HCT116 (cell line): ENCODE measurements at regions not wholly inside any gene's neighbourhood (a gene's known extent, or its start where the extent isn't known, plus 50 kb on each side); places are given as distances from the start of the nearest gene placed in this dataset.

ENCODE experiments used
- ATAC-seq: fragments of 200-7000 bp; cut with Tn5 transposase; 2 replicates; pipeline ENCODE4 v1.9.1; 2020; ENCODE audit warnings: mild to moderate bottlenecking, moderate library complexity
- BruUV-seq: library from RNA; stranded (reverse); fragments of 400-500 nt; replicated peaks from 2 replicates; lab custom pipeline; 2021; lab: Mats Ljungman, UMichigan
- CTCF ChIA-PET: fragments of 300-600 bp; sonication (Branson Sonifier 250); formaldehyde crosslinking; loops from one replicate; lab custom pipeline; 2021; ENCODE audit warnings: antibody characterized with exemption; lab: Charles Lee
- POLR2A ChIA-PET: fragments of 300-600, 350-600 bp; sonication (Branson Sonifier 250); formaldehyde crosslinking; loops from one replicate; lab custom pipeline; 2021; ENCODE audit warnings: antibody characterized with exemption; lab: Charles Lee
- RAD21 ChIA-PET, 2 experiments: fragments of 300-600 bp; sonication (Branson Sonifier 250); formaldehyde crosslinking; loops; one replicate each; lab custom pipeline; 2023; ENCODE audit warnings: low total read pairs in 2 of 2; ENCODE audit not compliant: uncharacterized antibody in 2 of 2, unreplicated experiment in 2 of 2, low non-redundant PET in 1 of 2; lab: Charles Lee
- DNase-seq: peaks from one replicate; pipeline ENCODE4 v3.0.0-alpha.2; 2010; ENCODE audit warnings: low read depth, low spot score
- H2AFZ ChIP-seq: fragments of 200-600 bp; shearing (Covaris generic), sonication (generic); 2 replicates; pipeline ENCODE4 v1.6.1; 2017; ENCODE audit warnings: low read depth, mixed run types, mixed read lengths, antibody characterized with exemption, low read length; ENCODE audit not compliant: poor library complexity, severe bottlenecking
- H3K27ac ChIP-seq: 2 replicates; pipeline ENCODE4 v1.5.1; 2012; ENCODE audit warnings: low read depth, low read length
- H3K27me3 ChIP-seq: fragments of 200-600 bp; sonication (generic); 2 replicates; pipeline ENCODE4 v1.6.1; 2016; ENCODE audit warnings: mixed run types, low read length, mixed read lengths; ENCODE audit not compliant: insufficient read depth
- H3K36me3 ChIP-seq, 2 experiments: fragments of 200-500 bp in 1 of 2; fragments of 200-600 bp in 1 of 2; sonication (Bioruptor generic) in 1 of 2; sonication (generic) in 1 of 2; 2 replicates each; pipeline versions ENCODE4 v1.5.1 to v1.6.1; 2014 to 2016; ENCODE audit warnings: low read length in 2 of 2, inconsistent platforms in 1 of 2, mixed read lengths in 1 of 2, mixed run types in 1 of 2; ENCODE audit not compliant: insufficient read depth in 2 of 2, control insufficient read depth in 1 of 2
- H3K4me1 ChIP-seq, 2 experiments: fragments of 200-600 bp in 1 of 2; sonication (generic) in 1 of 2; 2 replicates each; pipeline versions ENCODE4 v1.5.1 to v1.6.1; 2012 to 2017; ENCODE audit warnings: low read length in 2 of 2, inconsistent platforms in 1 of 2, mild to moderate bottlenecking in 1 of 2, mixed read lengths in 1 of 2, mixed run types in 1 of 2, moderate library complexity in 1 of 2; ENCODE audit not compliant: insufficient read depth in 2 of 2, control insufficient read depth in 1 of 2
- H3K4me2 ChIP-seq: fragments of 200-600 bp; sonication (generic); 2 replicates; pipeline ENCODE4 v1.6.1; 2017; ENCODE audit warnings: mixed run types, low read length, mixed read lengths
- H3K4me3 ChIP-seq, 2 experiments: fragments of 200-600 bp in 1 of 2; sonication (generic) in 1 of 2; replicated peaks in 1 of 2; 2 replicates each; pipeline ENCODE4 v1.5.1; 2011 to 2016; ENCODE audit warnings: low read length in 2 of 2, control low read depth in 1 of 2, low read depth in 1 of 2, mild to moderate bottlenecking in 1 of 2, mixed read lengths in 1 of 2, mixed run types in 1 of 2
- H3K79me2 ChIP-seq: fragments of 200-600 bp; sonication (generic); 2 replicates; pipeline ENCODE4 v1.6.1; 2017; ENCODE audit warnings: mild to moderate bottlenecking, mixed run types, low read length, moderate library complexity, mixed read lengths; ENCODE audit not compliant: insufficient read depth
- H3K9ac ChIP-seq: fragments of 200-600 bp; sonication (generic); 2 replicates; pipeline ENCODE4 v1.6.1; 2016; ENCODE audit warnings: low read length, mixed read lengths
- H3K9me2 ChIP-seq: fragments of 200-600 bp; sonication (generic), shearing (Covaris generic); 2 replicates; pipeline ENCODE4 v1.6.1; 2017; ENCODE audit warnings: mixed run types, mild to moderate bottlenecking, moderate library complexity; ENCODE audit not compliant: insufficient read depth
- H3K9me3 ChIP-seq, 2 experiments: fragments of 200-500 bp in 1 of 2; fragments of 200-600 bp in 1 of 2; sonication (Bioruptor generic) in 1 of 2; sonication (generic) in 1 of 2; 2 replicates each; pipeline ENCODE4 v1.6.1; 2014 to 2017; ENCODE audit warnings: low read length in 2 of 2, mixed read lengths in 2 of 2, inconsistent platforms in 1 of 2, low read depth in 1 of 2, mild to moderate bottlenecking in 1 of 2, mixed run types in 1 of 2, moderate library complexity in 1 of 2; ENCODE audit not compliant: control insufficient read depth in 1 of 2, insufficient read depth in 1 of 2
- H4K20me1 ChIP-seq: fragments of 200-600 bp; sonication (generic), shearing (Covaris generic); 2 replicates; pipeline ENCODE4 v1.6.1; 2017; ENCODE audit warnings: mixed run types, mild to moderate bottlenecking, moderate library complexity; ENCODE audit not compliant: insufficient read depth
- EZH2 ChIP-seq: fragments of 200-600 bp; sonication (generic); IDR thresholded peaks from 2 replicates; pipeline ENCODE4 v1.6.1; 2017; ENCODE audit warnings: antibody characterized with exemption, mixed run types
- SIN3A ChIP-seq: IDR thresholded peaks from 2 replicates; pipeline ENCODE4 v1.6.1; 2012; ENCODE audit warnings: low read depth
- intact Hi-C: fragments of 100-400 bp; cut with micrococcal nuclease; formaldehyde crosslinking; loops from 2 replicates; pipeline ENCODE4 v1.10.0; 2022
- TF ChIP-seq, protein P1 (sequence below): IDR thresholded peaks from 2 replicates; pipeline ENCODE4 v1.6.1; 2012; ENCODE audit warnings: low read depth
- TF ChIP-seq, protein P2 (sequence below): IDR thresholded peaks from 2 replicates; pipeline ENCODE4 v1.6.1; 2012

DNA sequence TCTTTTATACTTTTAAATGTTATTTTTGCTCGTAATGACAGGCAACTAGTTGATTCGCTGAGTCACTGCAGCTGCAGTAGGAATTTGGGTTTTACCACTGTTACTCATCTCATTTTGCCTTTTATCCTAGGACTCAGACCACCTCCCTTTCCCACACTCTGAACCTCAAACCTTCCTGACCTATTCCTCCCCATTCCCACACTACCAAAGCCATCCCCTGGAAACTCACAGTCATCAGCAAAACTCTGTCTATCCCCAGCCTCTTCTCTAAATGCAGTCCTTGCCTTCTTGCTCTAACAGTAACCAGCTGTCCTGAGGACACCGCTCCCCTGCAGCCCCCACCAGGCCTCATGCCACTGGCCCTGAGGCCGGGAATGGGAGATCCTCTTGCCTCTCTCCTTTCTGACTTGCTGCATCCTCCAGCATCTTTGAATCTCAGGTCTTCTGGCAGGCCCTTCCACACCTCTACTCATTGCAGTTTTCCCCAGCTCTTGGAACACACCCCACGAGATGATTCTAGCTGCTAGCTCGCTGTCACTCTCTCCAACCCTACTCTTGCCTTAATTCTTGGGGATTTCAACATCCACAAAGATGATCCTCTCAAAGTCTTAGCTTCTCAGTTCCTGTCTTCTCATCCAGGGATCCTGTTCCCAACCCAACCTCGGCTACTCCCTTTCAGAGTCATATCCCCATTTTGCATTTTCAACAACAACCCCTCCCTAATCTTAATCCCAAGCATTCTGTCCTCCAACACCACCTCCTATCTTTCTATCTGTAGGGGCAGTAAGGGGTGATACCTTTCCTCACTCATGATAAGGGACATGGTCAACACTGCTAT, 55.9 kb upstream of the C3orf80 start:
- Histone ChIP-seq H3K27ac (no peak overlapping the region), H3K36me3 (no peaks in the 10 kb centered on the region), H3K27me3 (no peaks in the 10 kb centered on the region), H3K4me3 (no peak overlapping the region), H2AFZ (no peak overlapping the region), H3K9ac (no peak overlapping the region), H3K4me1 (0 out of 4 replicates have a peak, but pooled peaks cover 0 to 3% of the 10 kb centered on the region in 2 experiments), H4K20me1 (no peaks in the 10 kb centered on the region), H3K9me3 (no peaks in the 10 kb centered on the region), H3K4me2 (no peak overlapping the region), H3K9me2 (no peaks in the 10 kb centered on the region), H3K79me2 (no peaks in the 10 kb centered on the region)
- ChIA-PET RAD21 (no interaction called here), POLR2A (no interaction called here), CTCF (no interaction called here)
- TF ChIP-seq SIN3A (no peak), EZH2 (no peak)
- TF ChIP-seq, protein P1, sequence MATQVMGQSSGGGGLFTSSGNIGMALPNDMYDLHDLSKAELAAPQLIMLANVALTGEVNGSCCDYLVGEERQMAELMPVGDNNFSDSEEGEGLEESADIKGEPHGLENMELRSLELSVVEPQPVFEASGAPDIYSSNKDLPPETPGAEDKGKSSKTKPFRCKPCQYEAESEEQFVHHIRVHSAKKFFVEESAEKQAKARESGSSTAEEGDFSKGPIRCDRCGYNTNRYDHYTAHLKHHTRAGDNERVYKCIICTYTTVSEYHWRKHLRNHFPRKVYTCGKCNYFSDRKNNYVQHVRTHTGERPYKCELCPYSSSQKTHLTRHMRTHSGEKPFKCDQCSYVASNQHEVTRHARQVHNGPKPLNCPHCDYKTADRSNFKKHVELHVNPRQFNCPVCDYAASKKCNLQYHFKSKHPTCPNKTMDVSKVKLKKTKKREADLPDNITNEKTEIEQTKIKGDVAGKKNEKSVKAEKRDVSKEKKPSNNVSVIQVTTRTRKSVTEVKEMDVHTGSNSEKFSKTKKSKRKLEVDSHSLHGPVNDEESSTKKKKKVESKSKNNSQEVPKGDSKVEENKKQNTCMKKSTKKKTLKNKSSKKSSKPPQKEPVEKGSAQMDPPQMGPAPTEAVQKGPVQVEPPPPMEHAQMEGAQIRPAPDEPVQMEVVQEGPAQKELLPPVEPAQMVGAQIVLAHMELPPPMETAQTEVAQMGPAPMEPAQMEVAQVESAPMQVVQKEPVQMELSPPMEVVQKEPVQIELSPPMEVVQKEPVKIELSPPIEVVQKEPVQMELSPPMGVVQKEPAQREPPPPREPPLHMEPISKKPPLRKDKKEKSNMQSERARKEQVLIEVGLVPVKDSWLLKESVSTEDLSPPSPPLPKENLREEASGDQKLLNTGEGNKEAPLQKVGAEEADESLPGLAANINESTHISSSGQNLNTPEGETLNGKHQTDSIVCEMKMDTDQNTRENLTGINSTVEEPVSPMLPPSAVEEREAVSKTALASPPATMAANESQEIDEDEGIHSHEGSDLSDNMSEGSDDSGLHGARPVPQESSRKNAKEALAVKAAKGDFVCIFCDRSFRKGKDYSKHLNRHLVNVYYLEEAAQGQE: no peak
- TF ChIP-seq, protein P2, sequence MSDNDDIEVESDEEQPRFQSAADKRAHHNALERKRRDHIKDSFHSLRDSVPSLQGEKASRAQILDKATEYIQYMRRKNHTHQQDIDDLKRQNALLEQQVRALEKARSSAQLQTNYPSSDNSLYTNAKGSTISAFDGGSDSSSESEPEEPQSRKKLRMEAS: no peak
- ATAC-seq (no peak), DNase-seq (no peak)
- intact Hi-C loops: loop anchor here (10.0 kb wide), 1 partner anchor 1255 kb away; no protein-coding TSS in a partner anchor
- no TSS peak for BruUV-seq
